NCI-H526 (cell line): ENCODE measurements at regions not wholly inside any gene's neighbourhood (a gene's known extent, or its start where the extent isn't known, plus 50 kb on each side); places are given as distances from the start of the nearest gene placed in this dataset.

Experiments used
- DNase-seq, 2 experiments: peaks; one replicate each; lab custom pipeline; 2025; lab: John Stamatoyannopoulos, UW

DNA sequence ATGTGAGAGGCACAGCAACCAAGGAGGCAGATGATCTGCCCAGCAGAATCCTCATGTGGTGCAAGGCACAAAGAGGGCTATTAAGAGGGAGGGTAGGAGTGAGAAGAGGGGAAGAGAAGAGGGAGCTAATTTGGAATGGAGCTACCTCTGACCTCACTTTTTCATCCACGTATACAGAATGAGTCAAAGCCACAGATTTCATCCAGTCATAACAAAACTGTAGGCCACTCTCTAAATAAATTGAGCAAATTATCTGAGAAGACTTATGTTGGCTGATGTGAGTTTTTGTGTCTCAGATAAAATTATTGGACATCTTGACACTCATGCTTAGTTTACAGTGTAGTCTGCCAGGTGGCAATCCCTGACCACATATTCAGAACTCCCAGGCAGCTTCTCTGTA is 325.6 kb downstream of the TTLL7 start:
- no peak for DNase-seq

DNA sequence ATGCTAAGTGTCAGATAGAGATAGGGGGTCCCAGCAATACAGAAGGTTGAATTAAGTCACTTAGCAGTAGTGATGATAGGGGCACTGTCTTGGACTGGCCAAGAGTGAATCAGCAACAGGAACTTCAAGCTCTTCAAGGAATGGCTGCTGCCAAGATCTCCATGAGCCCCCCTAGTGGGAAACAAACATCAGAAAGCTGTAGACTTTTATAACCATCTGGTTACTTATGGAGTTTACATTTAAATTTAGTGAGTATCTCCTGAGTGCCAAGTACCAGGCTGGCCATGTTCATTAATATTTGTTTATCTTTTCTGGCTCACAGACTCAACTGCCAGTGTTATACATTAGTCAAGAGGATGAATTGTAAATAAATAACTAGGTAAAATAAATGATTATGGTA is 327.3 kb downstream of the TTLL7 start:
- no peak for DNase-seq

DNA sequence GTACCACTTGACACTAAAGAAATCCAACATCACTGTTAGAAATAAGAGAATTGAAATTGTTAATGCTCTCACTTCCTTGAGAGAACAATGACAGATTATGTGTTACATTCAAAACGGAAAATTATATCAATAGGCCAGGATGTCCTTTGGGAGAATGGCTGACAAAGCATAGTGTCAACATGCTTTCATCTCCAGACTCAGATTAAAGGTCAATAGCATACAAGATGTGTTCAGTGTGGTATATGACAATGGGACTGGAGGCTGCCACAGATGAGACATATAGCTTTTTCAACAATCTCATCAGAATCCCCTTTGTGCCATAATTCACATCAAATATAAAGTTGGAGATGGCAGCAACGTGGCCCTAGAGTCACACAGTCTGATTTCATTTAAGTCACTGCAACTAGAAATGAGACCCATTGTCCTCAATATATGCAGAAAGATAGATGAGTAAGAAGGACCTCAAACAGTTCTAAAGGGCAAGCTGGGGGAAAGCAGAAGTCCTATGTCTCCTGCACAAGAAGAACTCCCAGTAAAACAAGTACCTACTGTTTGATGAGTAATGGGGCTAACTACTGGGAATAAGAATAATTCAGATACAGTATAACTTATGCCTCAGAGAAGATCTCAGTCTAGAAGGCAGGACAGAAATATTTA is 327.9 kb downstream of the TTLL7 start:
- DNase-seq, result no peak

DNA sequence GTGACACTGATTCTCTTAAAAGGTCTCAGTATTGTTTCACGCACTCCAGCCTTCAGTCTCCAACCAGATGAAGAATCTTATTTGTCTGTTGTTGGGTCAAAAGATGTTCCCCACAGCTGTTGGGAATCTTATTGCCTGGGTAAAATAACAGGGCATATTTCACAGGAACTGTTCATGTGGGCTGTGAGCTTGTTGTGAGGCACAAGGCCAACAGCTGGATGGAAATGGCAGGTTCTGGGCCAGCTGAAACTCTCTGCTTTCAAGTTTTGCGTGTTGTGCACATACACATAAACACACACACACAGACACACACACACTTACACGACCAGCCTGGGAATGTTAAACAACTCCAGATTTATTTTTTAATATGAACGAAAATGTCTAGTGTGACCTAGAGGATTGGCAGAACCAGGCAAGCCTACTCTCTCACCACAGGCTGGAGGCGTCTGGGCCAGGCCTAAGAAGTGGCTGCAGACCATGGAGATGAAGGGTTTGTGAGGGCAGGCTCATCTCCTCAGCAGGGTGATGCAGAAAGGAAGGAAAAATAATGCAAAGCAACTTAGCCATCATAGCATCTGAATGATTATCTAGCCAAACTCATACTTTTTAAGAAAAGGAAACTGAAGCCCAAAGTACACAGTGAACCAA is 357.0 kb downstream of the TTLL7 start:
- DNase-seq, result no peak

DNA sequence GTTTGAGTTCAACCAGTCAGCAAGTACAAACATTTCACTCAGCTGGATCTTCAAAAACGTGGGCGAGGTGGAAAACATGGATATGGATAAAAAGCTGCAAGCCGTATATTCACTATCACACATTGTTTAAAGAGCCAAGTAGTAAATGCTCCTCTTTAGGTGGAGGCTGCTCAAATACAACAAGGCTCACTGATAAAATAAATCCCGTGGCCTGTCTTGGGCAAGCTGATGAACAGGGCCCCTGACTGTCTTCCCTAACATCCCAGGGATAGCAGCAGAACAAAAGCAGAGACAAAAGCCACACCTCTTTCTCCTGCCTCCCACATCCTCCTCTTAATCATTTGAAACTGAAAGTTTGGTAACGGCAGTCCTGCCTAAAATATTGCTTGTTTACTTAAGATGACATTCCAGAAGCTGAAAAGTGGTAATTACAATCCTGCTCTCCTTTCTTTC is 357.7 kb downstream of the TTLL7 start:
- DNase-seq, result no peak

DNA sequence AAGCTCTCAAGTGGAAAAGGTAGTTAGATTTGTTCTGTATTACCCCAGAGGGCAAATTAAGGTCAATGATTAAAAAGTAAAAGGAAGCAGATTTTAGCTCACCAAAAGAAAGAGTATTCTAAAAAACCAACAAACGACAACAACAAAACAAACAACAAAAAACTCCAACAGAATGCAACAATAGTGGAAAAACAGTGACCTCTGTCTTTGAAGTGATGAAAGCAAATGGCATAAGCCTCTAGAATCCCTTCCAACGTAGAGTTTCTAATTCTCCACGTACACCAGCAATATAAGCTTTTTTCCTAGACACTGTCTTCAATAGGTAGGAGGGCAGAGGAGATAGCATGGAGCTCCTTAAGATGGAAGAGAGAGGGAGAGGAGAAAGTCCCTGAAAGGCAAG is 359.1 kb downstream of the TTLL7 start:
- DNase-seq, result no peak

DNA sequence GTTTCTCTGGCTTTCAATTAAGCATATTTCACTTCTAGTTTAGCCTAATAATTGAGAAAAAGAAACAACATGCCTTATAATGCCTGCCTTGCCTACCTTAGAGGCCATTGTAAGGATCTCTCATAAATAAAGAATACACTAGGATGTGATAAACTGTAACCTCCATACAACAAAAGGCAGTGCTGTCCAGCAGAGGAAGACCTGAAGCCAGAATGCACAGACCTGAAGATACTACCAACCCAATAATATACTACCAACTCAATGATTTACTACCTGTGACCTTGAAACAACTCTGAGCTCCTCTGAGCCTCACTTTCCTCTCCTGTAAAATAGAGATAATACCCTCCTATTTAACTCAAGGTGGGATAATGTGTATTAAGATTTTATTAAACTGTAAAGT is 361.3 kb downstream of the TTLL7 start:
- DNase-seq, result no peak

DNA sequence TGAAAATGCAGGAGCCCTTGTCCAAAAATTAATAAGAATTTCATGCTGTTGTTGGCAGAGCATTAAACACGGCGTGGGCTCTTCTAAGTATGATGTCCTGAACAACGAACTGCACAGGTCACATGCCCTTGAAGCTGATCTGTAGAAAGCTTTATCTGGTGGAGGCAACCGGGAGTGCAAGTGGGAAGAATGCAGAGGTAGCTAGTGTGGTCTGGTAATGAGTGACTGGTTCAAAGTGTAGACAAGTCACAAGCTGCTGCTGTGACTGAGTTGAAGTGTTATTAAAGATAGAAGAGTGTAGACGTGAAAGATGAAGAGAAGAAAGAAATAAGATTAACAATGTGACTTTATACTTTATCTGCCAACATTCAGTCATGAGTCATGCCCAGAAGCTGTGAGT is 361.9 kb downstream of the TTLL7 start:
- no peak for DNase-seq

DNA sequence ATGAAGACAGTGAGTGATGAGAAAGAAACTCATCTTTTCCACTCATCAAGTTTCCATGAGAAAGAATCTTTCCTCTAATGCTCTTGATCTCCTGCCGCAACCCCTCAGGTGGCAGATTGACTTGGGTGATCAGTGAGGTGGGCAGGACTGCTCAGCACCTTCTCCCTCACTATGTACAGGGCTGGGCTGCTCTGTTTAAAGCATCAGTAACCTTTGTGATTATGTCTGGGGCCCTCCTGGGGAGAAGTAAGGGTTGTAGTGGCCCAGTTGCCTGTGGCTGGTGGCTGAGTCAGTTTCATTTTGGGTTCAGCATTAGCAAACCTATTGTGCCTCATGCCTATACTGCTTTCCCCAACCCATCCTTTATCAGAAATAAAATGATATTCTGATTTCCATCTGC is 366.0 kb downstream of the TTLL7 start:
- DNase-seq, result no peak

DNA sequence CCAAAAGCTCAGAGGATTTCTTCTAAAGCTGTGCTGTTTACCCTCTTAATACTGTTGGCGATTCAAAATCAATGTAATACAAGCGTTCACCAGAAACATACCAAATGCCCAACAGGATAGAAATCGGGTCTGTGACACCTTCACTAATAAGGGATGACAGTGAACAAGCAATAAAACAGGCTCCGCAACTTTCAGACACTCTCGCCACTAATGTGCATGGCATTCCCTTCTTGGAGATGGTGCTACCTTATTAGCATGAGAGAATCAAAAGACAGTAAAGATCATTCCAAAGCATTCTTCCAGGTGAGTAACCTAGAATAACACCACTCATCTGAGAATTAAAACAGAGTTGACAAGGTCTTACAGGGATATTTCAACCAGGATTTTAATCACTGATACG is 367.1 kb downstream of the TTLL7 start:
- no peak for DNase-seq

DNA sequence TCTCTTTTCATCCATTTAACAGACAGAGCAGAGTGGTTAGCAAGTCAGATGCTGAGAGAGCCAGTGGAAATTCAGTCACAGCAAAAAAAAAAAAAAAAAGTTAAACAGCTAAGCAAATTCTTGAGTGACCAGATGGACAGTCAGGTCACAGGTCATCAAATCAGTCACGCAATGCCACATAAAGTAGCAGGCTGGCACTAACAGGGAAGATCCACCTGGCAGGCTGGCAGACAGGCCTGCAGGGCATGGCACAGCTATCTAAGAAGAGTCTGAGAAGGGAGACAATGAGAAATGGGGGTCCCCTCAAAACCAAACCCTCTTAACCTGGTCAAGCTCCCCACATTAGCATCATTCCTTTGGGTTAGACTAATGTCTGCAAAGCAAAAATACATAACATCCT is 371.9 kb downstream of the TTLL7 start:
- DNase-seq, result no peak

DNA sequence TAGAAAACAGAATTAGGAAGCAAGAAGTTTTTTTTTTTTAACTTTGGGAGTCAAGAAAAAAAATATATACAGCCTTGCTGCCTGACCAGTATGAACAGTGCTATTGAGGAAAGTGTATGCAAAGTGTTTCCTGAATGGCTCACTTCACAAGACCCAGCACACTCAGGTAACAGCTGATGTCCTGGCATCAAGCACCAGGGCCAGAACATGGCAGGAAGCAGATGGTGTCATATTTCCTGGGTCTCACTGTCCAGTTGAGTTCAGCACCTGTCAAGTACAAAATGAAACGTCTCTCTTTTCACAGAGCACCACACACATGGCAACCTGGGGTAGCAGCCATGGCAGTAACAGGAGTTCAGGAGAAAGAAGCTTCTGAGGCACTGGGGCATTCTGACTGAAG is 372.3 kb downstream of the TTLL7 start:
- peak; percentile 72 to 80 for DNase-seq

DNA sequence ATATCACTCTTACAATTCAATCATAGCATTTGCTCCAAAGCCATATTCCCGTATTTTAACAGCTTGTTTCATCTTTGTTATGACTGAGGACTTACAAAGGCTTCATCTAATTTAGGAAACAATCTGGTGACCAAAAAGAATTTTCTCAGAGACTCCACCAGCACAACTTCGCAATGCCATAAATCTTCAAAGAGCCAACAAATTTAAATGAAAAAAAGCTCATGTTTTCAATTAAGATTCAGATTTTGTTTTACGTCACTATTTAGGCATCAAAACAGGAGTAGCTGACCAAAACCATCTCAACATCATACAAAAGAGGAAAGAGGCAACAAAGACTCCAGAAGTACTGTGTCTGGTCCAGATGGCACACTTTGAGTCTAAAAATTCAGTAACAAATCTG is 373.3 kb downstream of the TTLL7 start:
- DNase-seq, result no peak

DNA sequence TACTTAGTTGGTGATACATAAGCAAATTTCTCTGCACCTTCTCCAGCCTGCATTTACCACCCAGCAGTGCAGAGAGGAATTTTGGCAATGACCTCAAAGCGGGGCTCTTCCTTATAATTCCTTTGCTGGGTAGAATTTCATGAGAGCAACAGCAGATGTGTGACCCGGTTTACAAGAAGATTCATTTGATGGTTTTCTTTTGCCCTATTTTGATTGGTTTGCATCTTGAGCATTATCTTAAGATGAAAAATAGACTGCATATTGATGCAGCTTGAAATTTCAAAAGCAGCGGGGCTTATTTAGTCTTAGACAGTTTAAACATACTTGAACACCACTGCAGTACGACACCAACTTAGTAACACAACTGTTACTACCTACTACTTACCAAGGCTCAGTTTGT is 378.9 kb downstream of the TTLL7 start:
- no peak for DNase-seq

DNA sequence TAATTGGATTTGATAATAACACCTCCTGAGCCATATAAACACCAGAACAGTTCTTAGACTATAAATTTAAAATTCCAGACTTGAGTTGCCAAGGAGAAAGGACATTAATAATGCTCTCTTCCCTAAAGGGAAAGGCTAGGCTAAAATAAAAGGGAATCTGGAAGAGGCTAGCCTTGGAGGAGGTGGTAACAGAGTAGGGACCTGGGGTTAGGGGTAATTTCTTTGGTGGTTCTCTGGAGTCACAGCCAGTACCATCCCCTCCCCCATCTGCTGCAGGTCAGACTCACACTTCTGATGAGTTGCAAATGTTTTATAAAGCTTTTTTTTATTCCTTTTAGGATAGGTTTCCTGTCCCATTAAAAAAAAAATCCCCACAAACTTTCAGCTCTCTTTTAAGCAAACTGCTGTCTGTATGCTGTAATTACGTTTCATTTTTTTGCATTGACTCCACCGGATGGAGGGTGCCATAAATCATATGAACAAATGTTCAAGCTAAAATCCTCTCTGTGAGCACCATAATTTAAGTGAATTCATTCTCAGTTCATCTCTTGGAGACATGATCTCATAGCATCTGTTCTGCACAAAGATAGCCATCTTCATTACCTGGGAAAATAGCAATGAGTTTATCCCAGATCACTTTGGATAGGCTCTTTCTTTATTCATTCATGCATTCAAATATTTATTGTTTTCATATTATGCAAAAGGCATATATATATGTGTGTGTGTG is 379.6 kb downstream of the TTLL7 start:
- DNase-seq, result no peak

DNA sequence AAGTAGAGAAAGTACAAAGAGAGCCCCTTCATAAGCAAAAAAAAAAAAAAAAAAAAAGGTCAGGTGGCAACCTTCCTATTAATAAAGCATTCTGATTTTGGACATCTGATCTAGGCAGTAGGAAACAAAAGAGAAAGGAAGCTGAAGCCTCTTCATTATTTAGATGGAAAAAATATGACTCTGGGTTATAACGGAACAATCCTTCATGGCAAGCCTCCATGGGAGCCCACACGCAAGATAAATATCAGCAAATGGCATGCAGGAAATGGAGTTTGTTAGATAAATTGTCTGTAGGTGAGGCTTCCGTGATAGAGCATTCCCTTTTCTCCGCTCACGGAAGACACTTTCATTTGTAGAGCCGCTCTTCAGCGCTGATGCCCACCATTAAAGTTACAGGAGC is 381.0 kb downstream of the TTLL7 start:
- DNase-seq, result no peak

DNA sequence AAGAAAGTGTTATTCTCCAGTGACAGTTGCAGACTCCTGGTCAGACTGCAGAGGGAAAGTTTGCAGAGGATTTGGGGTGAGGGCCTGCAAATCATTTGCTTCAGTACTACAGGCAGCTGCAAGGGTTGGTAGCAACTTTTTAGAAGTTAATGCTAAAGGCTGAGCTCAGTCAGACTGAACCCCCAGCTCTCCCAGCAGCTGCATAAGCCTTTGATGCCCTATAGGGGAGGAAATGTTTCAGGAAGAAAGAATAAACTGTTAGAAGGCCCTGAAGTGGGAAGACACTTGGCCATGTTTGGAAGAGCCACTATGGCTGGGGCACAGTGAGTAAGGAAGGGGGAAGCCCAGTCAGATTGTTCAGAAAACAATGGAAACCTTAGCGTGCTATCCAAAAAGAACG is 383.6 kb downstream of the TTLL7 start:
- no peak for DNase-seq

DNA sequence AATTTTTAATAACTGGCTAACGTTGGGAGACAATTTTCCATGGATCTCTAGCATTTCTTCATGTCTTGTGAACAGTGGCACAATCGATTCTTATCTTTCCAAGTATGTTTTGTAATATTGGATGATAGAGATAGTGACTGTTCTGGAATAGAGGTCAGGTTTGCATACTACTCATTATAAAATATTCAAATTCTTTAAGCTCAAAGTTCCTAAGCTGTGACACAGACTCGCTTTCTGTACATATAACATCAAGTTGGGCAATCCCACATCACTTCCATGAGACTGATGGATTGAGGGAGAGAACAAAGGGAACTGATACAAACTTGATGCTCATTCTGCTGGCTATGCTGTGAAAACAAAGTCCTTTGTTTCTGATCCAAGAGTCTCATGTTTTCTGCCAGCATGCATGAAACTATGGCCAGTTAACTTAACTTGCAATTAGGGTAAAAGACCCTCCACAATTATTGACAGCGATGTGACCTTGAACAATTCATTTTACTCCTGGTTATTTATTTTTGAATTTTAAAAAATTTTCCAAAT is 392.4 kb downstream of the TTLL7 start:
- peak in 1 of 2 experiments; percentile 9 for DNase-seq

DNA sequence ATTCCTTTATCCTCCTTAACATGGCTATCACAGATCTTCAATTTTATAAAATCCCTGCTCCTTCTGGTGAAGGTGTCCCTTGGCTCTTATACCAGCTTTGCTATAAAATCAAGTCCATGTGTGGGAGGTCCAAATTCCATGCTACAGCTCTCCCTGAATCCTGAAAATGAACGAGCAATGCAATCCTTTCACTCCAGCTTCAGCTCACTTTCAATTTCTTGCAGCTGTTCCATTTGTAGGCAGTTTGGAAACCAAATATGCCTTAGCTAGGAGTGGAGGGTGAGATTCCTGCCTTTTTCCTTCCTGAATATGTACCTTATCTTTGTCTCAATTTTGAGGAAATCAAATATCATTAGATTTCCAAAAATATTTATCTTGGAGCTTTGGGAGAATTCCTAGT is 402.6 kb downstream of the TTLL7 start:
- DNase-seq, result no peak

DNA sequence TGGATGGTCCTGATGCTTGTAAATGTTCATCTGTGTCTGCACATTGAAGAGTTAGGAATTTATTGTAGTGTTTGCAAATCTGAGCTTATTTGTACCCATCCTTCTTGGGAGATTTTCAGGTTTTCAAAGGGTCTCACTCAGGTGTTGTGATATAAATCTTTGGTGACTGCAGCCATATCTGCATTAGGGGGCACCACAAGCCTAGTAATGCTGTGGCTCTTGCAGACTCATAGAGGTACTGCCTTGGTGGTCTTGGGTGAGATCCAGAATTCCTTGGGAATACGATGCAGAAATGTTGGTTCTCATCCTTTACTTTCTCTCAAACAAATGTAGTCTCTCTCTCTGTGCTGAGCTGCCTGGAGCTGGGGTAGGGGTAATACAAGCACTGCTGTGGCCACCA is 405.9 kb downstream of the TTLL7 start:
- DNase-seq, result peak in 1 of 2 experiments; percentile 2

DNA sequence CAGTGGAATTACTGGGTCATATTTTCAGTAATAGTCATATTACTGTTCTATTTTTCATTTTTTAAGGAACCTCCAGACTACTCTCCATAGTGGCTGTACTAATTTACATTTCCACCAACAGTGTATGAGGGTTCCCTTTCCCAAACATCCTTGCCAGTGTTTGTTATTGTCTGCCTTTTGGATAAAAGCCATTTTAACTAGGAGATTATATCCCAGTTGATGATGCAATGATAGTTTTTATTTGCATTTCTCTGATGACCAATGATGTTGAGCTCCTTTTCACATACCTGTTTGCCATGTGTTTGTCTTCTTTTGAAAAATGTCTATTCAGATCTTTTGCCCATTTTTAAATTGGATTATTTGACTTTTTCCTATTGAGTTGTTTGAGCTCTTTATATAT is 410.8 kb downstream of the TTLL7 start:
- no peak for DNase-seq

DNA sequence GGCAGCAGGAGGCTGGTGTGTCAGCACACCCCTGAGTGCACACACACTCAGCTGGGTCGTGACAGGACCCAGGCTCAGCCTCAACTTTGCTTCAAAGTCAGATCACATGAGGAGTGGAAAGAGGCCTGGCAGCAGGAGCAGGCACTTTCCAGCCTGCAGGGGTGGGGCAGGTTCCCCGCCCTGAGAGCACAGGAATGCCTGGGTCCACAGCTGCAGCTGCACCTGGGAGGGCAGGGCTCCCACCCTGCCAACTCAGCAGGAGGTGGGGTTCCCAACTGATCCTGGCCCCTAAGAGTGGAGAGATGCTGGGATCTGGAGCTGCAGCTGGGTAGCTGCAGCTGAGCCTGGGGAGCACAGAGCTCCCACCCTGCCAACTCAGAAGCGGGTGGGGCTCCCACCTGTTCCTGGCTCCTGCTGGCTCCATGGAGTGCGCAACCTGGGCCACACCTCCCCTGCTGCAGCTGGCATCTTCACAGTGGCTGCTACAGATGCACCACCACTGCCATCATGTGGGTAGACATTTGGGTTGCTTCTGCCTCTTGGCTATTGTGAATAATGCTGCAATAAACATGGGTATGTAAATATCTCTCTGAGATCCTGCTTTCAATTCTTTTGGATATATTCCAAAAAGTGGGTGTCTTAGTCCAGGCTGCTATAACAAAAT is 415.4 kb downstream of the TTLL7 start:
- peak; percentile 33 to 48 for DNase-seq

DNA sequence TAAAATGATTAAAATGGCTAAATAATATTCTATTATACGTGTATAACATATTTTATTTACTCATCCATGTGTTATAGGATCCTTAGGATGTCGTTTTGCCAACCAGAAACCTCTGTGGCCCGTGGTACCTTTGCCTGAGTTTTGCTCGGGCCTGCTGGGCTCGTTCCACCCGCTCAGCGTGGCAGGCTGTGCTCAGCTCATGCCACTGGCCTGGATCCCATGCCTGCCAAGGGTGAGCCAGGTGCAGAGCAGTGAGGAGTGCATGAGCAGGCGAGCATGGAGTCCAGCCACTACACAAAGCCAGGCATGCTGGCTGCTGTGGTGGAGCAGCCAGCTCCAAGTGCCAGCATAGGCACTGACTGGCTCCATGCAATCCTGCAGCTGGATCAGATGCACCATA is 417.2 kb downstream of the TTLL7 start:
- DNase-seq, result no peak
